ENCODE measurements at regions not wholly inside any gene's neighbourhood (a gene's known extent, or its start where the extent isn't known, plus 50 kb on each side); places are given as distances from the start of the nearest gene placed in this dataset.

GRCh38 chr5:162852134-162852533, 585.3 kb upstream of the CCNG1 start:
- no peak for TF ChIP-seq POLR2AphosphoS5 (IDR thresholded peaks at IDR 0.05)
- no peak for DNase-seq (ENCODE audit: low spot score in 2 of 2)
- 77% methylated on average over 2 of the region's 2 CpGs for WGBS
- no peak overlapping the region for H3K27ac ChIP-seq
- no peaks in the 10 kb centered on the region for H3K27me3 ChIP-seq
- H3K9me3 ChIP-seq, result no peaks in the 10 kb centered on the region
- no peak overlapping the region for H3K4me3 ChIP-seq
- no peaks in the 10 kb centered on the region for H3K36me3 ChIP-seq
- H3K4me1 ChIP-seq, result no peaks in the 10 kb centered on the region

GRCh38 chr5:162858770-162859169, 578.6 kb upstream of the CCNG1 start:
- H3K27ac ChIP-seq, result no peak overlapping the region
- 93% methylated on average over 4 of the region's 4 CpGs for WGBS

GRCh38 chr5:162870966-162871365, 566.4 kb upstream of the CCNG1 start:
- no peaks in the 10 kb centered on the region for H3K36me3 ChIP-seq
- H3K4me3 ChIP-seq, result no peak overlapping the region
- H3K27ac ChIP-seq, result no peak overlapping the region
- H3K4me1 ChIP-seq, result no peaks in the 10 kb centered on the region
- TF ChIP-seq EP300 (IDR thresholded peaks at IDR 0.05) (no peak), POLR2A (IDR thresholded peaks at IDR 0.05) (no peak), CTCF (IDR thresholded peaks at IDR 0.05) (no peak), POLR2AphosphoS5 (IDR thresholded peaks at IDR 0.05) (no peak)
- no peaks in the 10 kb centered on the region for H3K27me3 ChIP-seq
- peaks cover 17% of the 10 kb centered on the region for H3K9me3 ChIP-seq
- DNase-seq (ENCODE audit: low spot score in 2 of 2), result no peak

More at GRCh38 chr5:162858770-162859169, 578.6 kb upstream of the CCNG1 start:
- H3K36me3 ChIP-seq, result no peaks in the 10 kb centered on the region
- peaks cover 9% of the 10 kb centered on the region for H3K9me3 ChIP-seq
- H3K4me1 ChIP-seq, result no peaks in the 10 kb centered on the region
- no peak for DNase-seq (ENCODE audit: low spot score in 2 of 2)
- H3K4me3 ChIP-seq, result no peak overlapping the region
- no peaks in the 10 kb centered on the region for H3K27me3 ChIP-seq
- TF ChIP-seq EP300 (IDR thresholded peaks at IDR 0.05) (no peak), POLR2AphosphoS5 (IDR thresholded peaks at IDR 0.05) (no peak), CTCF (IDR thresholded peaks at IDR 0.05) (no peak), POLR2A (IDR thresholded peaks at IDR 0.05) (no peak)

GRCh38 chr5:162882629-162883028, 554.8 kb upstream of the CCNG1 start:
- no peak for DNase-seq (ENCODE audit: low spot score in 2 of 2)
- H3K27ac ChIP-seq, result no peak overlapping the region
- no peaks in the 10 kb centered on the region for H3K36me3 ChIP-seq
- H3K9me3 ChIP-seq, result peaks cover under 1% of the 10 kb centered on the region
- no peaks in the 10 kb centered on the region for H3K27me3 ChIP-seq
- TF ChIP-seq EP300 (IDR thresholded peaks at IDR 0.05) (no peak), POLR2A (IDR thresholded peaks at IDR 0.05) (no peak), POLR2AphosphoS5 (IDR thresholded peaks at IDR 0.05) (no peak), CTCF (IDR thresholded peaks at IDR 0.05) (no peak)
- no peak overlapping the region for H3K4me3 ChIP-seq
- H3K4me1 ChIP-seq, result no peaks in the 10 kb centered on the region
- 84% methylated on average over 11 of the region's 12 CpGs for WGBS

GRCh38 chr5:162886717-162887116, 550.7 kb upstream of the CCNG1 start:
- no peaks in the 10 kb centered on the region for H3K27me3 ChIP-seq
- H3K9me3 ChIP-seq, result no peaks in the 10 kb centered on the region
- no peaks in the 10 kb centered on the region for H3K4me1 ChIP-seq
- no peak overlapping the region for H3K4me3 ChIP-seq
- TF ChIP-seq POLR2A (IDR thresholded peaks at IDR 0.05), result no peak
- TF ChIP-seq POLR2AphosphoS5 (IDR thresholded peaks at IDR 0.05), result no peak
- no peak for TF ChIP-seq CTCF (IDR thresholded peaks at IDR 0.05)
- no peak for TF ChIP-seq EP300 (IDR thresholded peaks at IDR 0.05)
- WGBS, result 65% methylated on average over 6 of the region's 6 CpGs
- no peak for DNase-seq (ENCODE audit: low spot score in 2 of 2)
- H3K36me3 ChIP-seq, result no peaks in the 10 kb centered on the region
- no peak overlapping the region for H3K27ac ChIP-seq

- 85% methylated on average over 2 of the region's 2 CpGs for WGBS
- no peaks in the 10 kb centered on the region for H3K4me1 ChIP-seq
- H3K27me3 ChIP-seq, result no peaks in the 10 kb centered on the region
- H3K27ac ChIP-seq, result no peak overlapping the region
- H3K4me3 ChIP-seq, result no peak overlapping the region
- no peak for TF ChIP-seq EP300 (IDR thresholded peaks at IDR 0.05)
- TF ChIP-seq POLR2A (IDR thresholded peaks at IDR 0.05), result no peak
- no peak for TF ChIP-seq POLR2AphosphoS5 (IDR thresholded peaks at IDR 0.05)
- no peak for TF ChIP-seq CTCF (IDR thresholded peaks at IDR 0.05)
- DNase-seq (ENCODE audit: low spot score in 2 of 2), result no peak
- no peaks in the 10 kb centered on the region for H3K36me3 ChIP-seq
- H3K9me3 ChIP-seq, result no peaks in the 10 kb centered on the region
Measured at GRCh38 chr5:162888268-162888667, 549.1 kb upstream of the CCNG1 start.
